Uterus (tissue), 2 donors: ENCODE measurements at regions not wholly inside any gene's neighbourhood (a gene's known extent, or its start where the extent isn't known, plus 50 kb on each side); places are given as distances from the start of the nearest gene placed in this dataset.

Experiments used
- CTCF ChIP-seq, 4 experiments: fragments of 200-600 bp in 2 of 4; fragments of 450-650 bp in 2 of 4; sonication (generic) in 2 of 4; IDR thresholded peaks; one replicate each; pipeline ENCODE4 v1.5.1; 2016 to 2019; ENCODE audit warnings: antibody characterized with exemption in 4 of 4, mild to moderate bottlenecking in 2 of 4, moderate library complexity in 1 of 4
- POLR2A ChIP-seq, 2 donors: fragments of 450-650 bp; IDR thresholded peaks; one replicate each; pipeline ENCODE4 v1.6.1; 2016; ENCODE audit warnings: antibody characterized with exemption in 2 of 2, mild to moderate bottlenecking in 1 of 2, moderate library complexity in 1 of 2

- no peak for TF ChIP-seq CTCF (IDR thresholded peaks at IDR 0.05)
- no peak for TF ChIP-seq POLR2A (IDR thresholded peaks at IDR 0.05)
Measured at GRCh38 chr12:45558353-45558752, 171.2 kb upstream of the ARID2 start.
